ENCODE measurements at regions not wholly inside any gene's neighbourhood (a gene's known extent, or its start where the extent isn't known, plus 50 kb on each side); places are given as distances from the start of the nearest gene placed in this dataset.

DNA sequence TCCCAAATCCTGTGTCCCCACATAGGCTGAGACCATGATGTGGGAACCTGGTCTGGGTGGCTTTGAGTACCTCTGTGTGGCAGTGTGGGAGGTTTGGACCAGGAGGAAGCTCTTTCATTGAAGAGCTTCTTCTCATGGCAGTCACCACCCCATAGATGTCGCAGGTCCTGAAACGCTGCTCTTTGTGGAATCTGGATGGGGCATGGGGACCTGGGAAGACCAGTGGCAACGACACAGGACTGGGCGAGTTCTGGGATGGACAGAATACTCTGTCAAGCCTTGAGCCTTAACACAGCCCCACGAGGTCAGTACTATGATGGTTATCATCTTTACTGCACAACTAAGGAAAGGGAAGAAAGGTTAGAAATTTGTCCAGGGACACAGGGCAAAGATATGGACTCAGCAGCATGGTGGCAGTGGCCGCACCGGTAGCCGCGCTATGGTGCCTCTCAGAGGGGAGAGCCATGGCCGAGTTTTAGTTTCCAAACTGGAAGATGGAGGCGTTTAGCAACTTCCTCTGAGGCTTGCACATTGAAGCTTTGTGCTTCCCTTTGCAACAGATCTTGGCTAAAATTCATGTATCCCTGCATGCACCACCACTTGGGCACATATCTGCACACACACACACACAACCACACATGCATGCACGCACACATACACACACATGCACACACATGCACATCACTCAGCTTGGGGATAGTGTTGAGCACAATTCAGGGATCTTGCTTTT is 117.7 kb upstream of the C1orf174 start:
- Histone ChIP-seq H3K27ac (no peak overlapping the region), H3K4me3 (no peak overlapping the region), H3K36me3 (no peaks in the 10 kb centered on the region), H3K27me3 (replicated peaks; ENCODE audit: insufficient read depth) (no peaks in the 10 kb centered on the region), H3K4me1 (ENCODE audit: control insufficient read depth in 1 of 2, low read depth in 2 of 2) (no peaks in the 10 kb centered on the region), H3K9me3 (no peaks in the 10 kb centered on the region)
- no peak for TF ChIP-seq CTCF (IDR thresholded peaks at IDR 0.05)
- DNase-seq (ENCODE audit: low spot score), result no peak
- no peak for ATAC-seq (ENCODE audit: insufficient number of reproducible peaks, low FRiP score, low read depth)

- no peaks in the 10 kb centered on the region for H3K27me3 ChIP-seq (replicated peaks; ENCODE audit: insufficient read depth)
- H3K27ac ChIP-seq, result no peak overlapping the region
- no peak for TF ChIP-seq CTCF (IDR thresholded peaks at IDR 0.05)
- no peak overlapping the region for H3K4me3 ChIP-seq
- no peaks in the 10 kb centered on the region for H3K4me1 ChIP-seq (ENCODE audit: control insufficient read depth in 1 of 2, low read depth in 2 of 2)
- no peaks in the 10 kb centered on the region for H3K9me3 ChIP-seq
- no peaks in the 10 kb centered on the region for H3K36me3 ChIP-seq
- no peak for ATAC-seq (ENCODE audit: insufficient number of reproducible peaks, low FRiP score, low read depth)
- DNase-seq (ENCODE audit: low spot score), result no peak
Measured at GRCh38 chr1:4018466-4019146, 118.5 kb upstream of the C1orf174 start.

- Histone ChIP-seq H3K4me1 (ENCODE audit: control insufficient read depth in 1 of 2, low read depth in 2 of 2) (no peaks in the 10 kb centered on the region), H3K9me3 (no peaks in the 10 kb centered on the region), H3K36me3 (no peaks in the 10 kb centered on the region), H3K27ac (no peak overlapping the region), H3K27me3 (replicated peaks; ENCODE audit: insufficient read depth) (no peaks in the 10 kb centered on the region), H3K4me3 (no peak overlapping the region)
- no peak for DNase-seq (ENCODE audit: low spot score)
- TF ChIP-seq CTCF (IDR thresholded peaks at IDR 0.05), result no peak
- no peak for ATAC-seq (ENCODE audit: insufficient number of reproducible peaks, low FRiP score, low read depth)
Measured at GRCh38 chr1:4019147-4019521, 119.1 kb upstream of the C1orf174 start.

GRCh38 chr1:4019606-4020331 is 119.7 kb upstream of the C1orf174 start:
- H3K4me3 ChIP-seq, result no peak overlapping the region
- TF ChIP-seq CTCF (IDR thresholded peaks at IDR 0.05), result no peak
- no peaks in the 10 kb centered on the region for H3K9me3 ChIP-seq
- H3K27me3 ChIP-seq (replicated peaks; ENCODE audit: insufficient read depth), result no peaks in the 10 kb centered on the region
- no peaks in the 10 kb centered on the region for H3K36me3 ChIP-seq
- H3K4me1 ChIP-seq (ENCODE audit: control insufficient read depth in 1 of 2, low read depth in 2 of 2), result no peaks in the 10 kb centered on the region
- ATAC-seq (ENCODE audit: insufficient number of reproducible peaks, low FRiP score, low read depth), result no peak
- DNase-seq (ENCODE audit: low spot score), result no peak
- no peak overlapping the region for H3K27ac ChIP-seq

DNA sequence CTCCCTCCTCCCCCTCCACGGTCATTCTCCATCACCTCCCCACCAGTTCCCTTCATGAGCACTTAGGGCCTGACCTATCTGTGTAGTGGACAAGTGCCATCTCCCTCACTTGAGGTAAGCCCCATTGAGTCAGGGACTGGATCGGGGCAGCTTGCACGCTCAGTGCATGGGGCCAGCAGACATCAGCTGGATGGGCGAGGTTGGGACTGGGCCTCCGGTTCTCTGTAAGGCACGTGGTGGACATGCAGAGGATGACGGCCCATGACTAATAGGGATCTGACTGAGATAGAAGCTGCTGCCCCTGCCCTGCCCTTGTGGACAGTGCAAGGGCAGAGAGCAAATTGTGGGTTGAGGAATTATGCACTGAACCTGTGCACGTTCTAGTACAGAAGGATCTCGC is 120.4 kb upstream of the C1orf174 start:
- ATAC-seq (ENCODE audit: insufficient number of reproducible peaks, low FRiP score, low read depth), result no peak

More for the DNA sequence above, 120.4 kb upstream of the C1orf174 start:
- H3K36me3 ChIP-seq, result no peaks in the 10 kb centered on the region
- H3K27me3 ChIP-seq (replicated peaks; ENCODE audit: insufficient read depth), result no peaks in the 10 kb centered on the region
- no peaks in the 10 kb centered on the region for H3K4me1 ChIP-seq (ENCODE audit: control insufficient read depth in 1 of 2, low read depth in 2 of 2)
- no peak overlapping the region for H3K27ac ChIP-seq
- H3K4me3 ChIP-seq, result no peak overlapping the region
- no peak for TF ChIP-seq CTCF (IDR thresholded peaks at IDR 0.05)
- no peak for DNase-seq (ENCODE audit: low spot score)
- H3K9me3 ChIP-seq, result no peaks in the 10 kb centered on the region
